Kidney (tissue), 13 donors: ENCODE measurements at regions not wholly inside any gene's neighbourhood (a gene's known extent, or its start where the extent isn't known, plus 50 kb on each side); places are given as distances from the start of the nearest gene placed in this dataset.

Source experiments
- DNase-seq, 5 donors: peaks; one replicate each; pipeline ENCODE4 v3.0.0-alpha.2; 2013 to 2020
- FAIRE-seq: peaks from 2 replicates; lab custom pipeline; 2012; peaks lifted over from hg19 to GRCh38; lab: Jason Lieb, UNC
- H3K27ac ChIP-seq, 2 donors: one replicate each; pipeline ENCODE4 v1.7.0; 2013; ENCODE audit warnings: low read depth in 2 of 2, low read length in 2 of 2, inconsistent platforms in 1 of 2
- H3K27me3 ChIP-seq: one replicate; pipeline ENCODE4 v1.7.1; 2013; ENCODE audit warnings: low read length, inconsistent platforms; ENCODE audit not compliant: control insufficient read depth, insufficient read depth
- H3K36me3 ChIP-seq, 3 donors: one replicate each; pipeline versions ENCODE4 v1.7.0 to v1.7.1; 2013; ENCODE audit warnings: low read length in 3 of 3, control low read depth in 1 of 3, inconsistent platforms in 1 of 3; ENCODE audit not compliant: insufficient read depth in 3 of 3, control insufficient read depth in 2 of 3
- H3K4me1 ChIP-seq, 3 donors: one replicate each; pipeline versions ENCODE4 v1.7.0 to v1.7.1; 2013; ENCODE audit warnings: low read length in 3 of 3, inconsistent platforms in 1 of 3, low read depth in 1 of 3; ENCODE audit not compliant: control insufficient read depth in 2 of 3, insufficient read depth in 2 of 3
- H3K4me3 ChIP-seq, 3 donors: one replicate each; pipeline versions ENCODE4 v1.7.0 to v1.8.1; 2013; ENCODE audit warnings: low read length in 3 of 3, control low read depth in 1 of 3, inconsistent platforms in 1 of 3
- H3K9ac ChIP-seq, 3 donors: one replicate each; pipeline versions ENCODE4 v1.7.0 to v1.7.1; 2013; ENCODE audit warnings: low read length in 3 of 3, control low read depth in 1 of 3, inconsistent platforms in 1 of 3
- H3K9me3 ChIP-seq, 3 donors: one replicate each; pipeline versions ENCODE4 v1.7.0 to v1.7.1; 2013; ENCODE audit warnings: low read length in 3 of 3, control low read depth in 1 of 3, inconsistent platforms in 1 of 3; ENCODE audit not compliant: control insufficient read depth in 2 of 3, insufficient read depth in 1 of 3
- intact Hi-C: fragments of 100-400 bp; cut with DNase I; formaldehyde crosslinking; loops from one replicate; pipeline ENCODE4 v1.11.1; 2022
- TF ChIP-seq, protein P1 (sequence below): IDR thresholded peaks from 3 replicates; pipeline ENCODE4 v1.5.1; 2012; ENCODE audit warnings: mild to moderate bottlenecking, moderate library complexity, borderline replicate concordance; ENCODE audit not compliant: insufficient read depth; ENCODE audit errors: extremely low read depth
- donor health status: control.
- donor health status: control.
- donor health status: control.
- donor health status: control.
- donor health status: control.
- donor health status: DM: yes; HTN: yes; CAD: no.
- donor health status: Normal renal cell carcinoma (clear cell type).

DNA sequence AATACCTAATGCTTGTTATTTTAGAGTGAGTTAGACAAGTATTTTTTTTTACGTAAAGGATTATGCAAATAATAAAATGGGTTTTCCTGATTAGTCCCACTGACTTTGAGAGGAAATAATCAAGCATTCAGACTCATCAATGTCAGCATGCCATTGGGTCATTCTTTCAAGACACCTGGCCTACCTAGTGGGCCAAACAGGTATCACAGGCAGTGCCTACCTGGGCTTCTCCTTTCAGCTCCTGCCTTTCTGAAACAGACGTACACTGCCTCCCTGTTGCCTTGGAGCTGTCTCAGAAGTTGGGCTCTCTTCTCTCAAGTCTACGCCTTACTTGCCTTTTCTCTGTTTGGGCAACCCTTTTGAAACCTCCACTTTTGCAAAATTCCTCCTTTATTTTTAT is 545.6 kb downstream of the SNAPC1 start:
- FAIRE-seq: no peak
- no peaks in the 10 kb centered on the region for H3K27me3 ChIP-seq
- no peak overlapping the region for H3K9ac ChIP-seq
- no peak overlapping the region for H3K27ac ChIP-seq
- no peaks in the 10 kb centered on the region for H3K9me3 ChIP-seq
- intact Hi-C loops: no loop called here
- H3K4me3 ChIP-seq: no peak overlapping the region
- H3K4me1 ChIP-seq: no peaks in the 10 kb centered on the region
- TF ChIP-seq, protein P1, sequence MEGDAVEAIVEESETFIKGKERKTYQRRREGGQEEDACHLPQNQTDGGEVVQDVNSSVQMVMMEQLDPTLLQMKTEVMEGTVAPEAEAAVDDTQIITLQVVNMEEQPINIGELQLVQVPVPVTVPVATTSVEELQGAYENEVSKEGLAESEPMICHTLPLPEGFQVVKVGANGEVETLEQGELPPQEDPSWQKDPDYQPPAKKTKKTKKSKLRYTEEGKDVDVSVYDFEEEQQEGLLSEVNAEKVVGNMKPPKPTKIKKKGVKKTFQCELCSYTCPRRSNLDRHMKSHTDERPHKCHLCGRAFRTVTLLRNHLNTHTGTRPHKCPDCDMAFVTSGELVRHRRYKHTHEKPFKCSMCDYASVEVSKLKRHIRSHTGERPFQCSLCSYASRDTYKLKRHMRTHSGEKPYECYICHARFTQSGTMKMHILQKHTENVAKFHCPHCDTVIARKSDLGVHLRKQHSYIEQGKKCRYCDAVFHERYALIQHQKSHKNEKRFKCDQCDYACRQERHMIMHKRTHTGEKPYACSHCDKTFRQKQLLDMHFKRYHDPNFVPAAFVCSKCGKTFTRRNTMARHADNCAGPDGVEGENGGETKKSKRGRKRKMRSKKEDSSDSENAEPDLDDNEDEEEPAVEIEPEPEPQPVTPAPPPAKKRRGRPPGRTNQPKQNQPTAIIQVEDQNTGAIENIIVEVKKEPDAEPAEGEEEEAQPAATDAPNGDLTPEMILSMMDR: no peak
- DNase-seq: no peak
- no peaks in the 10 kb centered on the region for H3K36me3 ChIP-seq

DNA sequence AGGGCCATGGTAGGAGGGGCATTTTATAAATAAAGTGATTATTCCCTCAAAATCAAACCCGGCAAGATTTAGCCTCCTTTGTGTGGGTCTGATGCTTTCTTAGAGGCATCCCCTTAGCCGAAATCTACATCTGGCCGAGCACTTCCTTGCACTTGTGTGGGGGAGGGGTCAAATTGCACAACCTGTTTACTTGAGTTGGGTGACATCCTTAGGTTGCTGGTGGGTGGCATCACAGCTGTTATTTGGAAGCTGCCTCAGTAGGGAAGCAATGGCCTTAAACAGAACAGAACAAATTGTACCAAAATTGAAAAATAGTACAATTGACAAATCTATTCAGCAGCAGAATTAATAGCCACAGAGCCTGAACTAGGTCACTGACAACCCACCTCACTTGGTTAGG is 546.1 kb downstream of the SNAPC1 start:
- Histone ChIP-seq H3K9ac (no peak overlapping the region), H3K27me3 (no peaks in the 10 kb centered on the region), H3K36me3 (no peaks in the 10 kb centered on the region), H3K4me1 (no peaks in the 10 kb centered on the region), H3K27ac (no peak overlapping the region), H3K4me3 (no peak overlapping the region), H3K9me3 (no peaks in the 10 kb centered on the region)
- FAIRE-seq (no peak), DNase-seq (no peak)
- TF ChIP-seq, protein P1: no peak
- intact Hi-C loops: no loop called here

DNA sequence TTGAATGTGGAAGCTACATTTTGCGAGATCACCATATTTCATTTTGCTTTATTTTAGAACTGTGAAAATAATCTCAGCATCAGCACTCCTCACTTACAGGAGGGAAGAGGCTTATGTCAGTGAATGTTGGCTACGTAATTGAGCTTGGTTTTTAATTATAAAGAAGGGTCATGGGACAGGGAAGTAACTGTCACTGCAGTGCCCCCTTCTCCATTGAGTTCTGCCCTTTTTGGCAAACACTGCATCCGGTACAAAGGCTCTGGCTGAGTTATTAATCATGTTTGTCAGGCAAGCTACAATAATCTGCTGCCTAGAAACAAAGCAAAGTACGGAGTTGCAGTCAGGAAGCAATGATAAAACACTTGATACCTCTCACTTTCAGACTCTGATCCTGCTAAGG is 546.7 kb downstream of the SNAPC1 start:
- no peak overlapping the region for H3K9ac ChIP-seq
- intact Hi-C loops: no loop called here
- H3K27ac ChIP-seq: no peak overlapping the region
- no peak overlapping the region for H3K4me3 ChIP-seq
- DNase-seq (peak in 3 of 5 donors; percentile 19 to 68 (median 25)), FAIRE-seq (no peak)
- no peaks in the 10 kb centered on the region for H3K27me3 ChIP-seq
- TF ChIP-seq, protein P1: no peak
- no peaks in the 10 kb centered on the region for H3K4me1 ChIP-seq
- H3K36me3 ChIP-seq: no peaks in the 10 kb centered on the region
- no peaks in the 10 kb centered on the region for H3K9me3 ChIP-seq

DNA sequence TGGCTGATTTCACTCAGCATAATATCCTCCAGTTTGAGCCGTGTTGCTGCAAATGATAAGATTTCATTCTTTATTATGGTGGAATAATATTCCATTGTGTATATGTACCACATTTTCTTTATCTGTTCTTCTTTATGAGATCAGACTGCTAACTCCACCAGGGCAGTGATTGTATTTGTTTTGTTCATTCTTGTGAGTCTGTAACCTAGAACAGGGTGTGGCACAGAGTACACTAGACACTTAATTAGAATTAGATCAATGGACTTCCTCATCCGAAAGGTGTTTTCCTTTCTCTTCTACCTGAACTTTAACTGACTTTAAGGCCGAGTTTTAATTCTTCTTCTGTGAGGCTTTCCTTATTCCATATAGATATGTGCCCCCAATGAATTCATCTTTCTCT is 551.0 kb downstream of the SNAPC1 start:
- DNase-seq: no peak
- FAIRE-seq: no peak
- H3K27ac ChIP-seq: no peak overlapping the region
- no peaks in the 10 kb centered on the region for H3K9me3 ChIP-seq
- TF ChIP-seq, protein P1: no peak
- no peak overlapping the region for H3K4me3 ChIP-seq
- intact Hi-C loops: no loop called here
- H3K9ac ChIP-seq: no peak overlapping the region
- H3K4me1 ChIP-seq: no peaks in the 10 kb centered on the region
- H3K27me3 ChIP-seq: no peaks in the 10 kb centered on the region
- no peaks in the 10 kb centered on the region for H3K36me3 ChIP-seq
